Heart right ventricle (tissue), 16 donors: ENCODE measurements at regions not wholly inside any gene's neighbourhood (a gene's known extent, or its start where the extent isn't known, plus 50 kb on each side); places are given as distances from the start of the nearest gene placed in this dataset.

ENCODE experiments used
- ATAC-seq, 8 donors: fragments of 200-7000 bp; cut with Tn5 transposase; one replicate each; pipeline ENCODE4 v1.9.1; 2020; ENCODE audit warnings: mild to moderate bottlenecking in 8 of 8, moderate library complexity in 8 of 8, moderate number of reproducible peaks in 1 of 8
- DNase-seq, 2 donors: peaks; one replicate each; pipeline ENCODE4 v3.0.0-alpha.2; 2020
- H3K27ac ChIP-seq, 10 donors: fragments of 200-600 bp; sonication (generic) in 2 of 10; one replicate each; pipeline versions ENCODE4 v1.5.0 to v1.8.0; 2020 to 2022; ENCODE audit warnings: mild to moderate bottlenecking in 3 of 10
- H3K27me3 ChIP-seq, 7 donors: fragments of 200-600 bp; one replicate each; pipeline ENCODE4 v1.8.0; 2021 to 2022; ENCODE audit warnings: mild to moderate bottlenecking in 2 of 7
- H3K36me3 ChIP-seq, 9 donors: fragments of 200-600 bp; sonication (generic) in 1 of 9; one replicate each; pipeline versions ENCODE4 v1.5.0 to v1.8.0; 2020 to 2022; ENCODE audit warnings: mild to moderate bottlenecking in 2 of 9
- H3K4me1 ChIP-seq, 9 donors: fragments of 200-600 bp; sonication (generic) in 1 of 9; one replicate each; pipeline versions ENCODE4 v1.5.0 to v1.8.0; 2020 to 2022; ENCODE audit warnings: mild to moderate bottlenecking in 4 of 9
- H3K4me3 ChIP-seq, 10 donors: fragments of 200-600 bp; sonication (generic) in 2 of 10; one replicate each; pipeline versions ENCODE4 v1.5.0 to v1.8.0; 2020 to 2022; ENCODE audit warnings: mild to moderate bottlenecking in 7 of 10, moderate library complexity in 2 of 10
- H3K9me3 ChIP-seq, 11 donors: fragments of 200-600 bp in 10 of 11; sonication (generic) in 2 of 11; one replicate each; pipeline versions ENCODE4 v1.5.0 to v1.8.0; 2013 to 2022; ENCODE audit warnings: mild to moderate bottlenecking in 2 of 11, control low read depth in 1 of 11, moderate library complexity in 1 of 11
- WGBS, 2 donors: extraction: QIAGEN DNeasy Blood & Tissue Kit; methylation state at CpG; one replicate each; pipeline ENCODE4 v1.1.7; 2013; ENCODE audit warnings: inconsistent platforms in 1 of 2; 5-methylcytosine and 5-hydroxymethylcytosine counted together
- intact Hi-C, 10 donors: fragments of 100-400 bp; cut with DNase I; formaldehyde crosslinking; loops; one replicate each; pipeline versions ENCODE4 v1.11.1 to v1.14.2; 2022
- TF ChIP-seq, protein P1 (sequence below), 9 donors: fragments of 200-600 bp; sonication (generic) in 2 of 9; IDR thresholded peaks; one replicate each; pipeline versions ENCODE4 v1.5.0 to v1.8.0; 2021 to 2022; ENCODE audit warnings: antibody characterized with exemption in 9 of 9, mild to moderate bottlenecking in 5 of 9, moderate library complexity in 1 of 9
- donor health status: Arrhythmogenic right ventricular cardiomyopathy.
- donor health status: ischemic (EF 13 %, LVEDD 7.1; RV severe dilation, severe dysfunction).
- donor health status: healthy with polysubstance abuse.
- donor health status: DM: no; HTN: yes; CAD: no.
- donor health status: DM: no; HTN: no; CAD: no.
- donor health status: ischemic (EF 25% LVEDD 6.9; RV normal size, moderate dysfunction).
- donor health status: ischemic (EF 25% LVEDD 5.7; RV mildly dilated, moderate dysfunction).
- donor health status: healthy.
- donor health status: DM: yes; HTN: yes; CAD: no.
- donor health status: Ischemic cardiomyopathy.
- donor health status: ischemic (EF 35%, LVEDD 5.7; RV mildly dilated, moderate dysfunction).
- donor health status: nonischemic (EF 11% LVEDD 7.7; RV severe dilation, severe dysfunction).
- donor health status: DM: yes; HTN: yes; CAD: no.
- donor health status: PGD.
- donor health status: ischemic (EF 29% LVEDD 5.4; RV normal size, mild dysfunction).
- donor health status: nonischemic (EF 23%, LVEDD 6.1; RV moderate dilation, normal function).

- Histone ChIP-seq H3K4me3 (no peak overlapping the region), H3K27ac (no peak overlapping the region), H3K36me3 (no peaks in the 10 kb centered on the region), H3K27me3 (no peaks in the 10 kb centered on the region), H3K9me3 (peaks cover 0 to 13% (median 3%) of the 10 kb centered on the region in 11 donors), H3K4me1 (peaks cover 0 to 3% (median 0%) of the 10 kb centered on the region in 9 donors)
- DNase-seq (no peak), ATAC-seq (no peak)
- TF ChIP-seq, protein P1, sequence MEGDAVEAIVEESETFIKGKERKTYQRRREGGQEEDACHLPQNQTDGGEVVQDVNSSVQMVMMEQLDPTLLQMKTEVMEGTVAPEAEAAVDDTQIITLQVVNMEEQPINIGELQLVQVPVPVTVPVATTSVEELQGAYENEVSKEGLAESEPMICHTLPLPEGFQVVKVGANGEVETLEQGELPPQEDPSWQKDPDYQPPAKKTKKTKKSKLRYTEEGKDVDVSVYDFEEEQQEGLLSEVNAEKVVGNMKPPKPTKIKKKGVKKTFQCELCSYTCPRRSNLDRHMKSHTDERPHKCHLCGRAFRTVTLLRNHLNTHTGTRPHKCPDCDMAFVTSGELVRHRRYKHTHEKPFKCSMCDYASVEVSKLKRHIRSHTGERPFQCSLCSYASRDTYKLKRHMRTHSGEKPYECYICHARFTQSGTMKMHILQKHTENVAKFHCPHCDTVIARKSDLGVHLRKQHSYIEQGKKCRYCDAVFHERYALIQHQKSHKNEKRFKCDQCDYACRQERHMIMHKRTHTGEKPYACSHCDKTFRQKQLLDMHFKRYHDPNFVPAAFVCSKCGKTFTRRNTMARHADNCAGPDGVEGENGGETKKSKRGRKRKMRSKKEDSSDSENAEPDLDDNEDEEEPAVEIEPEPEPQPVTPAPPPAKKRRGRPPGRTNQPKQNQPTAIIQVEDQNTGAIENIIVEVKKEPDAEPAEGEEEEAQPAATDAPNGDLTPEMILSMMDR (IDR thresholded peaks at IDR 0.05) = no peak
- intact Hi-C loops = no loop called here
- WGBS, 2 donors = 53 to 75% methylated on average over 1 of the region's 1 CpG
Measured at GRCh38 chr18:30404422-30404821, 638.1 kb downstream of the DSC3 start.

GRCh38 chr18:30403278-30403677 lies 639.3 kb downstream of the DSC3 start:
- no peaks in the 10 kb centered on the region for H3K27me3 ChIP-seq
- DNase-seq (no peak), ATAC-seq (no peak)
- H3K4me1 ChIP-seq = peaks cover 0 to 3% (median 0%) of the 10 kb centered on the region in 9 donors
- WGBS, 2 donors = 63 to 74% methylated on average over 3 of the region's 3 CpGs
- no peak overlapping the region for H3K27ac ChIP-seq
- intact Hi-C loops = no loop called here
- TF ChIP-seq, protein P1 (IDR thresholded peaks at IDR 0.05) = no peak
- H3K9me3 ChIP-seq = peaks cover 0 to 3% (median 0%) of the 10 kb centered on the region in 11 donors
- H3K36me3 ChIP-seq = no peaks in the 10 kb centered on the region
- no peak overlapping the region for H3K4me3 ChIP-seq

DNA sequence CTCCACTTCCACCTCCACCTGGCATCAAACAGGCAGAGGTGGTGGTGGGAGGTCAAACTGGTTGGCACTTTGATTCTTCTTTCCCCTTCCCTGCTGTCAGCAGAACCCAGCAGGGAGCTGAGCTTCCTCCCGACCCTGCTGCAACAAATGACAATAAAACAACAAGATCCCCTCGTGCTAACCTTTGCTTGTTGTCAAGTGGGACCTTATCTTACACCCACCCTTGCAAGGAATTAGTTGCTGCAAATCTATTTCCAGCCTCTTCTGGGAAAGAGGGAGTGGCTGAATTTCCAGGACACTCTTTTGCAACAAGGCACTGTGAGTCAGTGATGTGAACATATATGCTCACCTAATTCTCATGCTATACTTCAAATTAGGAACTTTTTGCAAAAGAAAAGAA lies 655.1 kb downstream of the DSC3 start:
- ATAC-seq = no peak
- H3K27ac ChIP-seq = no peak overlapping the region
- no peak overlapping the region for H3K4me3 ChIP-seq
- H3K9me3 ChIP-seq = peaks cover 0 to 5% (median 0%) of the 10 kb centered on the region in 11 donors
- H3K4me1 ChIP-seq = no peaks in the 10 kb centered on the region
- TF ChIP-seq, protein P1 (IDR thresholded peaks at IDR 0.05) = no peak
- DNase-seq = no peak
- no peaks in the 10 kb centered on the region for H3K36me3 ChIP-seq
- WGBS, 2 donors = 18 to 21% methylated on average over 2 of the region's 2 CpGs
- no peaks in the 10 kb centered on the region for H3K27me3 ChIP-seq
- intact Hi-C loops = no loop called here

DNA sequence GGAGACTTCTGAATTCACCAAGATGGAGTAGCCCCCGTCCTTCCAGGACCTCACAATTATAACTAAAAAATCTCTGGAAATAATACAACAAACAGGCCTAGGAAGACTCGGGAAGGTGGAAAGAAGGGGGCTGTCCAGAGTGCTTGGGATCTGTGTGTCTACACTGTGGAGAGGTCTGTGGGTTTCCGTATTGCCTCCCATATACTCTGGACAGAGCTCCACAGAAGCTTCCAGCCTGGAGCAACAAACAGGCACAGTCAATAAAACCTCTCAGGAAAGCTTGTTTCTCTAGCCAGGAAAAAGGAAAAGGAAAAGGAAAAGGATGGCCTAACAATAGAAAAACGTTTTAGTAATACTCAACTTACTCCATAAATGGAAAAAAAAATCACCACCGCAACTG lies 655.9 kb downstream of the DSC3 start:
- no peak for ATAC-seq
- H3K36me3 ChIP-seq = no peaks in the 10 kb centered on the region
- TF ChIP-seq, protein P1 (IDR thresholded peaks at IDR 0.05) = no peak
- DNase-seq = no peak
- no peaks in the 10 kb centered on the region for H3K4me1 ChIP-seq
- H3K27me3 ChIP-seq = no peaks in the 10 kb centered on the region
- H3K4me3 ChIP-seq = no peak overlapping the region
- peaks cover 0 to 10% (median 0%) of the 10 kb centered on the region in 11 donors for H3K9me3 ChIP-seq
- 44 to 59% methylated on average over 5 of the region's 5 CpGs for WGBS, 2 donors
- intact Hi-C loops = no loop called here
- H3K27ac ChIP-seq = no peak overlapping the region
